Fibroblast of lung (primary cell): ENCODE measurements at regions not wholly inside any gene's neighbourhood (a gene's known extent, or its start where the extent isn't known, plus 50 kb on each side); places are given as distances from the start of the nearest gene placed in this dataset.

ENCODE experiments used
- DNase-seq, 2 donors: peaks; one replicate each; pipeline versions ENCODE4 v3.0.0 to v3.0.0-alpha.2; 2010; ENCODE audit warnings: low read depth in 2 of 2
- H2AFZ ChIP-seq: 2 replicates; pipeline ENCODE4 v1.5.1; 2012; ENCODE audit warnings: low read length, control low read depth, inconsistent platforms
- H3K27ac ChIP-seq: 2 replicates; pipeline ENCODE4 v1.5.1; 2011; ENCODE audit warnings: low read length, control low read depth; ENCODE audit not compliant: insufficient read depth
- H3K27me3 ChIP-seq: 2 replicates; pipeline ENCODE4 v1.5.1; 2011; ENCODE audit warnings: mild to moderate bottlenecking, low read length; ENCODE audit not compliant: control insufficient read depth, insufficient read depth
- H3K36me3 ChIP-seq: 2 replicates; pipeline ENCODE4 v1.5.1; 2011; ENCODE audit warnings: low read length; ENCODE audit not compliant: control insufficient read depth, insufficient read depth
- H3K4me1 ChIP-seq: 2 replicates; pipeline ENCODE4 v1.5.1; 2011; ENCODE audit warnings: low read length; ENCODE audit not compliant: control insufficient read depth, insufficient read depth; ENCODE audit errors: extremely low read depth
- H3K4me2 ChIP-seq: 2 replicates; pipeline ENCODE4 v1.5.1; 2011; ENCODE audit warnings: low read length, control low read depth; ENCODE audit not compliant: insufficient read depth; ENCODE audit errors: extremely low read depth
- H3K4me3 ChIP-seq, 4 experiments: fragments of 200-600 bp in 1 of 4; sonication (generic) in 1 of 4; replicated peaks in 1 of 4; 2 replicates each; pipeline ENCODE4 v1.5.1; 2011 to 2016; ENCODE audit warnings: low read length in 4 of 4, low read depth in 3 of 4, mild to moderate bottlenecking in 3 of 4, control low read depth in 2 of 4, inconsistent platforms in 1 of 4, mixed read lengths in 1 of 4; ENCODE audit not compliant: insufficient read depth in 1 of 4; ENCODE audit errors: control extremely low read depth in 1 of 4
- H3K79me2 ChIP-seq: 2 replicates; pipeline ENCODE4 v1.5.1; 2012; ENCODE audit warnings: mild to moderate bottlenecking, low read length, inconsistent platforms; ENCODE audit not compliant: control insufficient read depth, insufficient read depth
- H3K9ac ChIP-seq: 2 replicates; pipeline ENCODE4 v1.5.1; 2011; ENCODE audit warnings: mild to moderate bottlenecking, low read length, control low read depth; ENCODE audit not compliant: insufficient read depth
- H3K9me3 ChIP-seq: 2 replicates; pipeline ENCODE4 v1.5.1; 2012; ENCODE audit warnings: low read depth, low read length; ENCODE audit not compliant: control insufficient read depth, insufficient read depth
- H4K20me1 ChIP-seq: 2 replicates; pipeline ENCODE4 v1.5.1; 2011; ENCODE audit warnings: low read length; ENCODE audit not compliant: control insufficient read depth, insufficient read depth; ENCODE audit errors: extremely low read depth
- CTCF ChIP-seq, 2 donors: IDR thresholded peaks in 1 of 2; conservative IDR thresholded peaks in 1 of 2; 1 replicate in 1 of 2; 2 replicates in 1 of 2; pipeline ENCODE4 v1.5.1; 2011 to 2012; ENCODE audit warnings: low read length in 2 of 2, control low read depth in 1 of 2, inconsistent platforms in 1 of 2, low read depth in 1 of 2, mild to moderate bottlenecking in 1 of 2
- EZH2 ChIP-seq: IDR thresholded peaks from 2 replicates; pipeline ENCODE4 v1.5.1; 2012; ENCODE audit warnings: low read length, control low read depth, mild to moderate bottlenecking; ENCODE audit errors: missing control alignments

DNA sequence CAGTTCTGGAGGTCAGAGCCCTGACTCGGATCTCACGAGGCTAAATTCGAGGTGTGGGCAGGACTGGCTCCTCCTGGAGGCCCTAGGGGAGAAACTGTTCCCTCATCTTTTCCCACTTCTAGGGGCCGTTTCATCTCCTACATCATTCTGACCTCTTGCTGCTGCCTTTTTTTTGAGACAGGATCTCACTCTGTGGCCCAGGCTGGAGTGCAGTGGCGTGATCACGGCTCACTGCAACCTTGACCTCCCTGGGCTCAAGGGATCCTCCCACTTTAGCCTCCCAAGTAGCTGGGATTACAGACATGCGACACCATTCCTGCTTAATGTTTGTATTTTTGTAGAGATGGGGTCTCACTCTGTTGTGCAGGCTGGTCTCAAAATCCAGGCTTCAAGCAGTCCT lies 244.1 kb upstream of the GSE1 start:
- DNase-seq = no peak
- Histone ChIP-seq H3K4me2 (no peak overlapping the region), H3K36me3 (no peaks in the 10 kb centered on the region), H3K4me3 (no peak overlapping the region), H3K79me2 (no peaks in the 10 kb centered on the region), H3K27ac (no peak overlapping the region), H3K4me1 (peaks cover 22% of the 10 kb centered on the region), H3K27me3 (no peaks in the 10 kb centered on the region), H3K9ac (no peak overlapping the region), H3K9me3 (no peaks in the 10 kb centered on the region), H2AFZ (no peak overlapping the region), H4K20me1 (no peaks in the 10 kb centered on the region)
- TF ChIP-seq EZH2 = no peak
- no peak for TF ChIP-seq CTCF (conservative IDR thresholded peaks at IDR 0.05 in 1 of 2, IDR thresholded peaks at IDR 0.05 in 1 of 2; ENCODE audit: low read depth in 1 of 2, low read length in 2 of 2)

DNA sequence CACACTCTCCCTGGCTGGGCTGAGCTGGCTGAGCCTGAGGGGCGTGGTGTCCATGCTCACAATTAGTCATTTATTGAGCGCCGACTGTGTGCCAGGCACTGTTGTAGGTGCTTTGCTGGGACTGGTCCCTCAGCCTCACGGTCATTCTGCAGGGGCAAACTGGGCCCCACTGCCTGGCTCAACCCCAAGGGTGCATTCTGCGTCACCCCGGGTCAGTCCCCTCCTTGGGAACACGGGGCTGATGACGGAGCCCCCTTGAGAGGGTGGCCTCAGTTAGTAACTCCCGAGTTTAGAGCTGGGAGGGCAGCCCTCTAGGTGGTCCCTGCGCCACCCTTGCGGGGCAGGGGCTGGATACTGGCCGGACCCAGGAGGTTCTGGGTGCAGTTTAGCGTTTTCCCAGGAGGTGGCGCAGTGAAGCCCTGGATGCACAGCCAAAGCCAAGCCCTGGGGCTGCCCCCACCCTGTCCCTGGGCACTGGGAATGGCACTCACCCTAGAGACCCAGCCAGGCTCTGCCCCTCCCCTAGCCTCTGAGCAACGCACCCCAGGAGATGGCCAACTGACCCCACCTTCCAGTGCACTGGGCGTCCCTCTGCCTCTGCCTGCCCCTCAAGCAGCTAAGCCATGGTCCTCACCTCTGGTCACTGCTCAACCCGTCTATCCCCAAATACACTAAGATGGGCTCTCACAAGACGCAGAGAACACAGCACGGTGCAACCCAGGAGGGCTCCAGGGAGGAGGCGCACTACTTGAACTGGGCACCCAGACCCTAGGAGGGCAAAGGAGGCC lies 243.2 kb upstream of the GSE1 start:
- Histone ChIP-seq H3K9me3 (no peaks in the 10 kb centered on the region), H3K27ac (peak overlapping the region; percentile 23), H2AFZ (no peak overlapping the region), H3K4me1 (peaks cover 19% of the 10 kb centered on the region), H4K20me1 (no peaks in the 10 kb centered on the region), H3K4me2 (no peak overlapping the region), H3K27me3 (no peaks in the 10 kb centered on the region), H3K4me3 (no peak overlapping the region), H3K79me2 (no peaks in the 10 kb centered on the region), H3K9ac (no peak overlapping the region), H3K36me3 (no peaks in the 10 kb centered on the region)
- TF ChIP-seq EZH2 (no peak), CTCF (conservative IDR thresholded peaks at IDR 0.05 in 1 of 2, IDR thresholded peaks at IDR 0.05 in 1 of 2; ENCODE audit: low read depth in 1 of 2, low read length in 2 of 2) (peak; percentile 56 to 77)
- DNase-seq = no peak

GRCh38 chr16:85370543-85370880 lies 242.6 kb upstream of the GSE1 start:
- TF ChIP-seq CTCF (conservative IDR thresholded peaks at IDR 0.05 in 1 of 2, IDR thresholded peaks at IDR 0.05 in 1 of 2; ENCODE audit: low read depth in 1 of 2, low read length in 2 of 2) (no peak), EZH2 (no peak)
- peak overlapping the region; percentile 23 for H3K27ac ChIP-seq
- no peak overlapping the region for H2AFZ ChIP-seq
- no peak overlapping the region for H3K9ac ChIP-seq
- H3K4me3 ChIP-seq = no peak overlapping the region
- DNase-seq = no peak
- H3K36me3 ChIP-seq = no peaks in the 10 kb centered on the region
- no peak overlapping the region for H3K4me2 ChIP-seq
- H3K9me3 ChIP-seq = no peaks in the 10 kb centered on the region
- no peaks in the 10 kb centered on the region for H4K20me1 ChIP-seq
- peaks cover 19% of the 10 kb centered on the region for H3K4me1 ChIP-seq
- H3K27me3 ChIP-seq = no peaks in the 10 kb centered on the region
- no peaks in the 10 kb centered on the region for H3K79me2 ChIP-seq
